Brain microvascular endothelial cell (primary cell): ENCODE measurements at regions not wholly inside any gene's neighbourhood (a gene's known extent, or its start where the extent isn't known, plus 50 kb on each side); places are given as distances from the start of the nearest gene placed in this dataset.

Experiments
- DNase-seq: peaks from one replicate; pipeline ENCODE4 v3.0.0-alpha.2; 2020
- H3K27ac ChIP-seq: fragments of 250-450 bp; sonication (Bioruptor Pico); 2 replicates; pipeline ENCODE4 v1.5.1; 2020; ENCODE audit warnings: mild to moderate bottlenecking, moderate library complexity
- H3K27me3 ChIP-seq: fragments of 250-450 bp; sonication (Bioruptor Pico); replicated peaks from 2 replicates; pipeline ENCODE4 v1.5.1; 2020; ENCODE audit warnings: mild to moderate bottlenecking
- H3K36me3 ChIP-seq: fragments of 250-450 bp; sonication (Bioruptor Pico); replicated peaks from 2 replicates; pipeline ENCODE4 v1.5.1; 2020; ENCODE audit warnings: mild to moderate bottlenecking
- H3K4me3 ChIP-seq: 2 replicates; pipeline ENCODE4 v1.5.1; 2011; ENCODE audit warnings: low read depth, mild to moderate bottlenecking, control low read depth, low read length, moderate library complexity
- in situ Hi-C: cut with HindIII; loops from 2 replicates; pipeline ENCODE4 v1.10.0; 2017; ENCODE audit warnings: low sequenced_read_pairs, low pct_ligation_motif_present
- TF ChIP-seq, protein P1 (sequence below): IDR thresholded peaks from 2 replicates; pipeline ENCODE4 v1.5.1; 2011; ENCODE audit warnings: low read depth, mild to moderate bottlenecking, moderate library complexity, low read length, control low read depth, inconsistent platforms; ENCODE audit errors: missing control alignments

DNA sequence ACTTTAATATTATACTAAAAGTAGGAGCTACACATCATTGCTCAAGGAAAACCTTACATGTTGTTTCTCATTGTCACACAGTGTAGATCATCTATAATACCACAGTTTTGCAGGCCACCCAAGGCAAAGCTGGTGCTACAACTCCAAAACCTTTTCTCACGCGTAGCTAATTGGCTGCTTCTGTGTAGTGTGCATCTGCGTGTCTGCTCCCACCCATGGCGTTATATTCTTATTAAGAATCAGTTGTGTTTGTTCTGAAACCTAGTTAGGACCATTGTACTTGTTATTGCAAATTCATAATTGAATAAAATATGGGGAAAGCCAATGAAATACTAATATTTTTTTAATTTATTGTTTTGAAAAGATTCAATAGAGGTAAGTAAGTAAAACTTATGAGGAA, 83.9 kb downstream of the RBM43 start:
- Histone ChIP-seq H3K27me3 (no peaks in the 10 kb centered on the region), H3K27ac (no peak overlapping the region), H3K36me3 (no peaks in the 10 kb centered on the region), H3K4me3 (no peak overlapping the region)
- TF ChIP-seq, protein P1, sequence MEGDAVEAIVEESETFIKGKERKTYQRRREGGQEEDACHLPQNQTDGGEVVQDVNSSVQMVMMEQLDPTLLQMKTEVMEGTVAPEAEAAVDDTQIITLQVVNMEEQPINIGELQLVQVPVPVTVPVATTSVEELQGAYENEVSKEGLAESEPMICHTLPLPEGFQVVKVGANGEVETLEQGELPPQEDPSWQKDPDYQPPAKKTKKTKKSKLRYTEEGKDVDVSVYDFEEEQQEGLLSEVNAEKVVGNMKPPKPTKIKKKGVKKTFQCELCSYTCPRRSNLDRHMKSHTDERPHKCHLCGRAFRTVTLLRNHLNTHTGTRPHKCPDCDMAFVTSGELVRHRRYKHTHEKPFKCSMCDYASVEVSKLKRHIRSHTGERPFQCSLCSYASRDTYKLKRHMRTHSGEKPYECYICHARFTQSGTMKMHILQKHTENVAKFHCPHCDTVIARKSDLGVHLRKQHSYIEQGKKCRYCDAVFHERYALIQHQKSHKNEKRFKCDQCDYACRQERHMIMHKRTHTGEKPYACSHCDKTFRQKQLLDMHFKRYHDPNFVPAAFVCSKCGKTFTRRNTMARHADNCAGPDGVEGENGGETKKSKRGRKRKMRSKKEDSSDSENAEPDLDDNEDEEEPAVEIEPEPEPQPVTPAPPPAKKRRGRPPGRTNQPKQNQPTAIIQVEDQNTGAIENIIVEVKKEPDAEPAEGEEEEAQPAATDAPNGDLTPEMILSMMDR: no peak
- DNase-seq: no peak
- in situ Hi-C loops: no loop called here

DNA sequence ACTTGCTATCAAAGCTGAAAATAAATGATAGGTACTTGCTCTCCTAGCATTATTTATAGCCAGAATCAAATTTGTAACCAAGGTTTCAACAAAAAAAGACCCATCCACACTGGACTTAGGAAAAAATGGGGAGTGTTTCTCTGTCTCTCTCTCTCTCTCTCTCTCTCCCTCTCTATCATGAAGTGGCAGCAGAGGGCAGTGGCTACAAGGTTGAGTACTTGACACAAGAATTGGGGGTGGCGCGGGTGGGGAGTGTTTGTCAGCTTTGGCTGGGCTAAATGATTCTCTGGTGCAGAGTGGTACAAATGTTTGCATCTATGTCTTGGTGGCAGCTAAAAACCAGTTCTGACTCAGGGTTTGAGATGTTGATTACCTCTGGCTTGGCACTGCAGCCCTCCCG, 85.0 kb downstream of the RBM43 start:
- in situ Hi-C loops: no loop called here
- Histone ChIP-seq H3K4me3 (no peak overlapping the region), H3K27me3 (no peaks in the 10 kb centered on the region), H3K27ac (no peak overlapping the region), H3K36me3 (no peaks in the 10 kb centered on the region)
- TF ChIP-seq, protein P1: no peak
- DNase-seq: no peak

DNA sequence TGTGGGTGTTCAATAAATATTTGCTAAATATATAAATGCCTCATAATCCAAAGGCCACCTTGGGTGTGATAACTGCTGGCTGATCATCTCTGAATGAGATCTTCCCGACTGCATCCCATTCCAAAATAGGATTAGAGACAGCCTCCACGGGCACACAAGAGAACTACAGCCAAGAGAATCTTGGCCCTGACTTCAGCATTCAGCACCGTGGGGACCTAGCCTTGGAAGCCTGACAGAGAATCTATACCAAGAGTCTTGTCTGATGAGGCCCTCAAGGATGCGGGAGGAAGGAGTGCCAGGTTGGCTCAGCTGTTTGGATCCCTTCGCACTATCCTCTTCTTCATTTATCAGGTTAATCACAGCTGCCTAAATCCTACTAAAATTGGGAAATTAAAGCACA, 85.8 kb downstream of the RBM43 start:
- TF ChIP-seq, protein P1: no peak
- in situ Hi-C loops: no loop called here
- H3K4me3 ChIP-seq: no peak overlapping the region

DNA sequence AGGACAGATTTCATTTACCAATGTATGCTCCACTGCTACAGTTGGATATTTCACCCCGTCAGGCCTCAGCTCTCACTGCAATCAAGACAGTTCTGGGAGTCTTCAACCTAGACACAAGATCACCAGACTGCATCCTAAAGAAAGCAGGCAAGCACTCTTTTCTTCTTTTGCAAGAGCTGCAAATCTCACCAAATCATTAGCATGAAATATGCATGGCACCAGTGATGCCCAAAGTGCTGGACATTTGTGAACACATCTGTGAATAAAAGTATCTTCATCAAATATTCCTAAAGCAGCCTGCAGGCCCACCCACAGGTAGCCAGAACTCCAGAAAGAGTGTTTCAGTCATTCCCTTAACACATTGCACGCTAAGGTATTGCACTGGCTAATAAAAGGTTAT, 87.5 kb downstream of the RBM43 start:
- H3K27me3 ChIP-seq: no peaks in the 10 kb centered on the region
- in situ Hi-C loops: no loop called here
- no peak for DNase-seq
- H3K36me3 ChIP-seq: no peaks in the 10 kb centered on the region
- H3K27ac ChIP-seq: no peak overlapping the region
- H3K4me3 ChIP-seq: no peak overlapping the region
- TF ChIP-seq, protein P1: no peak

More for the DNA sequence above, 85.8 kb downstream of the RBM43 start:
- DNase-seq: no peak
- no peaks in the 10 kb centered on the region for H3K27me3 ChIP-seq
- H3K36me3 ChIP-seq: no peaks in the 10 kb centered on the region
- H3K27ac ChIP-seq: no peak overlapping the region

DNA sequence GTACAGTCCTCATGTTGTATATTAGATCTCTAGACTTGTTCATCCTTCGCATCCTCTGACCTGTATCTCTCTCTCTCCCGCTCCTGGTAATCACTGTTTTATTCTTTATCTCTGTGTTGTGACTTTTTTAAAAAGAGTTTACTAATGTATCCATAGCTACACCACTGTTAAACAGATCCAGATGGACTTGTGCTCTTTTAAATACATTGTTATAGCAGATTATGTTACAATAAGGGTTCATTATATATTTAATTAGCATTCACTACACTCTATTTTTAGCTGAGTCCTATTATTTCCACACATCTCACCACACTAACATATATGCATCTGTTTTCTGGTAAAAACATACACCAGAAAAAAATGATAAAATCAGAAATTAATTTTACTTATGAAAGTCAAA, 90.5 kb downstream of the RBM43 start:
- in situ Hi-C loops: no loop called here
- no peak overlapping the region for H3K27ac ChIP-seq

DNA sequence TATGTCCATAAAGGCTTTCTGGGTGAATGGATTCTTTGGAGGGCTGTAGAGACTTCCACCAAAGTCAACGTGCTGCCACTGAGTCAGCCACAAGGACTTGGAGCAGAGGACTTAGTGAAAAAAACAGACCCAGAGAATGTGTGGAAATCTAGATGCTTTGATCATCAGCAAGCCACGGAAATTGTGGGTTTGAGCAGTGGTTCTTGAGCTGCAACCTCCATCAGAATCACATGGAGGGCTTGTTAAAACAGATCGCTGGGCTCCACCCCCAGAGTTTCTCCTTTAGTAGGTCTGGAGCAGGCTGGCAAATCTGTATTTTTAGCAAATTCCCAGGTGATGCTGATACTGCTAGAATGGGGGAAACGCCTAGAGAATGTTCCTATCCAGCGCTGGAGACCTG, 95.3 kb downstream of the RBM43 start:
- H3K27me3 ChIP-seq: no peaks in the 10 kb centered on the region
- in situ Hi-C loops: no loop called here
- H3K27ac ChIP-seq: no peak overlapping the region
- H3K36me3 ChIP-seq: no peaks in the 10 kb centered on the region
- no peak for DNase-seq
- H3K4me3 ChIP-seq: no peak overlapping the region
- TF ChIP-seq, protein P1: no peak

More for the DNA sequence above, 90.5 kb downstream of the RBM43 start:
- TF ChIP-seq, protein P1: no peak
- no peaks in the 10 kb centered on the region for H3K27me3 ChIP-seq
- H3K36me3 ChIP-seq: no peaks in the 10 kb centered on the region
- H3K4me3 ChIP-seq: no peak overlapping the region
- DNase-seq: no peak
